GM12878 (cell line): ENCODE measurements at regions not wholly inside any gene's neighbourhood (a gene's known extent, or its start where the extent isn't known, plus 50 kb on each side); places are given as distances from the start of the nearest gene placed in this dataset.

Source experiments
- ATAC-seq: fragments of 200-7000 bp; cut with Tn5 transposase; 3 replicates; pipeline ENCODE4 v1.9.1; 2020; ENCODE audit warnings: mild to moderate bottlenecking, moderate library complexity
- BruUV-seq: library from RNA; stranded (reverse); fragments of 400-500 nt; replicated peaks from 2 replicates; lab custom pipeline; 2021; lab: Mats Ljungman, UMichigan
- CTCF ChIA-PET: fragments of 300-600 bp; sonication (Branson Sonifier 250); formaldehyde crosslinking; extraction: SDS; loops from one replicate; lab custom pipeline; 2021; ENCODE audit warnings: inconsistent platforms; lab: Yijun Ruan, JAX
- POLR2A ChIA-PET: fragments of 350-600 bp; formaldehyde crosslinking; extraction: SDS; loops from one replicate; lab custom pipeline; 2021; ENCODE audit warnings: inconsistent platforms; lab: Charles Lee
- RAD21 ChIA-PET: fragments of 300-600 bp; sonication (Branson Sonifier 250); formaldehyde crosslinking; loops from one replicate; lab custom pipeline; 2023; ENCODE audit warnings: antibody characterized with exemption; ENCODE audit not compliant: unreplicated experiment; lab: Charles Lee
- SMC1A ChIA-PET: fragments of 300-600 bp; sonication (Branson Sonifier 250); formaldehyde crosslinking; loops from one replicate; lab custom pipeline; 2023; ENCODE audit not compliant: unreplicated experiment, uncharacterized antibody; lab: Charles Lee
- DNase-seq: peaks from one replicate; pipeline ENCODE4 v3.0.0-alpha.2; 2011; ENCODE audit warnings: low read depth, low spot score
- FAIRE-seq: peaks from 3 replicates; lab custom pipeline; 2011; peaks lifted over from hg19 to GRCh38; lab: Jason Lieb, UNC
- H2AFZ ChIP-seq: 2 replicates; pipeline ENCODE4 v1.6.0; 2011; ENCODE audit warnings: low read depth, low read length, control low read depth; ENCODE audit not compliant: control insufficient read depth
- H3K27ac ChIP-seq: 2 replicates; pipeline ENCODE4 v1.5.1; 2011; ENCODE audit warnings: control low read depth; ENCODE audit not compliant: control insufficient read depth, insufficient read depth
- H3K27me3 ChIP-seq, 2 experiments: replicated peaks in 1 of 2; 2 replicates each; pipeline versions ENCODE4 v1.6.0 to v1.6.1; 2011; ENCODE audit warnings: low read length in 1 of 2; ENCODE audit not compliant: control insufficient read depth in 2 of 2, insufficient read depth in 2 of 2
- H3K36me3 ChIP-seq, 2 experiments: 2 replicates each; pipeline ENCODE4 v1.5.1; 2011; ENCODE audit warnings: low read length in 1 of 2; ENCODE audit not compliant: control insufficient read depth in 2 of 2, insufficient read depth in 2 of 2
- H3K4me1 ChIP-seq: 2 replicates; pipeline ENCODE4 v1.6.1; 2011; ENCODE audit warnings: mild to moderate bottlenecking, low read length, moderate library complexity, mixed read lengths; ENCODE audit not compliant: control insufficient read depth, insufficient read depth
- H3K4me2 ChIP-seq: 2 replicates; pipeline ENCODE4 v1.6.0; 2011; ENCODE audit warnings: control low read depth; ENCODE audit not compliant: control insufficient read depth, insufficient read depth
- H3K4me3 ChIP-seq: fragments of 200-600 bp; sonication (generic); 2 replicates; pipeline ENCODE4 v1.5.1; 2016
- H3K79me2 ChIP-seq: 2 replicates; pipeline ENCODE4 v1.6.0; 2011; ENCODE audit warnings: low read length; ENCODE audit not compliant: control insufficient read depth, insufficient read depth
- H3K9ac ChIP-seq: 2 replicates; pipeline ENCODE4 v1.8.0; 2011; ENCODE audit warnings: low read length, control low read depth, mixed read lengths; ENCODE audit not compliant: control insufficient read depth, insufficient read depth
- H3K9me3 ChIP-seq: replicated peaks from 3 replicates; pipeline ENCODE4 v1.5.1; 2011; ENCODE audit warnings: mild to moderate bottlenecking, low read length; ENCODE audit not compliant: control insufficient read depth, insufficient read depth
- H4K20me1 ChIP-seq: 2 replicates; pipeline ENCODE4 v1.6.0; 2011; ENCODE audit not compliant: control insufficient read depth, insufficient read depth
- BMI1 ChIP-seq: fragments of 450-650 bp; IDR thresholded peaks from 2 replicates; pipeline ENCODE4 v1.6.1; 2016; ENCODE audit warnings: mild to moderate bottlenecking, moderate library complexity, borderline replicate concordance
- CEBPB ChIP-seq, 2 experiments: fragments of 150-350 bp in 1 of 2; IDR thresholded peaks; 2 replicates each; pipeline ENCODE4 v1.6.1; 2012 to 2014; ENCODE audit warnings: low read depth in 2 of 2, low read length in 2 of 2, borderline replicate concordance in 1 of 2, inconsistent platforms in 1 of 2
- E2F4 ChIP-seq: IDR thresholded peaks from 2 replicates; pipeline ENCODE4 v1.6.1; 2012; ENCODE audit warnings: low read depth, low read length, improper control_type of control experiment
- EP300 ChIP-seq, 2 experiments: fragments of 150-350 bp in 1 of 2; IDR thresholded peaks; 2 replicates each; pipeline ENCODE4 v1.6.1; 2011 to 2012; ENCODE audit warnings: low read depth in 2 of 2, low read length in 2 of 2, borderline replicate concordance in 1 of 2, improper control_type of control experiment in 1 of 2, inconsistent platforms in 1 of 2; ENCODE audit not compliant: control insufficient read depth in 1 of 2
- EZH2 ChIP-seq: IDR thresholded peaks from 2 replicates; pipeline ENCODE4 v1.6.1; 2012; ENCODE audit warnings: low read depth, mild to moderate bottlenecking, control low read depth, inconsistent platforms, low read length, borderline replicate concordance; ENCODE audit not compliant: control insufficient read depth
- FOS ChIP-seq: IDR thresholded peaks from 3 replicates; pipeline ENCODE4 v1.6.1; 2011; ENCODE audit warnings: borderline replicate concordance; ENCODE audit not compliant: insufficient read length; ENCODE audit errors: extremely low read depth
- GATAD2B ChIP-seq: fragments of 450-650 bp; conservative IDR thresholded peaks from 2 replicates; pipeline ENCODE4 v1.6.1; 2017; ENCODE audit warnings: low read depth, mild to moderate bottlenecking, moderate library complexity
- HCFC1 ChIP-seq: fragments of 150-350 bp; IDR thresholded peaks from 2 replicates; pipeline ENCODE4 v1.6.1; 2014; ENCODE audit warnings: low read length
- KLF5 ChIP-seq: fragments of 450-650 bp; IDR thresholded peaks from 2 replicates; pipeline ENCODE4 v1.6.1; 2014; ENCODE audit warnings: mild to moderate bottlenecking; ENCODE audit not compliant: partially characterized antibody
- NFXL1 ChIP-seq: fragments of 450-650 bp; IDR thresholded peaks from 2 replicates; pipeline ENCODE4 v1.6.1; 2017; ENCODE audit warnings: antibody characterized with exemption, mild to moderate bottlenecking, borderline replicate concordance
- NKRF ChIP-seq: fragments of 450-650 bp; conservative IDR thresholded peaks from 2 replicates; pipeline ENCODE4 v1.6.1; 2017; ENCODE audit warnings: mild to moderate bottlenecking, moderate library complexity
- NR2C1 ChIP-seq: fragments of 450-650 bp; IDR thresholded peaks from 2 replicates; pipeline ENCODE4 v1.6.1; 2017; ENCODE audit warnings: antibody characterized with exemption, mild to moderate bottlenecking, moderate library complexity
- NR2F1 ChIP-seq: fragments of 450-650 bp; conservative IDR thresholded peaks from 2 replicates; pipeline ENCODE4 v1.6.1; 2017; ENCODE audit warnings: mild to moderate bottlenecking
- PAX8 ChIP-seq: fragments of 450-650 bp; IDR thresholded peaks from 2 replicates; pipeline ENCODE4 v1.6.1; 2017; ENCODE audit warnings: mild to moderate bottlenecking, moderate library complexity
- POU2F2 ChIP-seq: IDR thresholded peaks from 3 replicates; pipeline ENCODE4 v1.6.1; 2011; ENCODE audit warnings: low read depth, mild to moderate bottlenecking, low read length, borderline replicate concordance
- RCOR1 ChIP-seq: conservative IDR thresholded peaks from 2 replicates; pipeline ENCODE4 v1.6.1; 2012; ENCODE audit warnings: low read depth, low read length, improper control_type of control experiment
- RFX5 ChIP-seq: IDR thresholded peaks from 2 replicates; pipeline ENCODE4 v1.6.1; 2011; ENCODE audit warnings: low read depth, low read length, improper control_type of control experiment
- SMC3 ChIP-seq: IDR thresholded peaks from 2 replicates; pipeline ENCODE4 v1.6.1; 2011; ENCODE audit warnings: low read length, improper control_type of control experiment, borderline replicate concordance
- SREBF2 ChIP-seq: IDR thresholded peaks from 2 replicates; pipeline ENCODE4 v1.6.1; 2012; ENCODE audit warnings: mild to moderate bottlenecking, low read length
- TARDBP ChIP-seq: IDR thresholded peaks from 2 replicates; pipeline ENCODE4 v1.6.1; 2016; ENCODE audit warnings: borderline replicate concordance
- TBL1XR1 ChIP-seq: IDR thresholded peaks from 2 replicates; pipeline ENCODE4 v1.6.1; 2012; ENCODE audit warnings: low read depth, low read length, improper control_type of control experiment
- ZNF274 ChIP-seq: IDR thresholded peaks from one replicate; pipeline ENCODE4 v1.8.0; 2011; ENCODE audit not compliant: insufficient read length, insufficient read depth
- ZNF622 ChIP-seq: fragments of 450-650 bp; IDR thresholded peaks from 2 replicates; pipeline ENCODE4 v1.6.1; 2017; ENCODE audit warnings: mild to moderate bottlenecking, inconsistent platforms
- WGBS: methylation state at CpG from one replicate; pipeline ENCODE4 v1.1.6; 2016; ENCODE audit warnings: low lambda C conversion rate; ENCODE audit not compliant: insufficient replicate concordance, insufficient coverage; ENCODE audit errors: missing lambda C conversion rate; 5-methylcytosine and 5-hydroxymethylcytosine counted together
- in situ Hi-C: fragments of 300-500 bp; cut with MboI; formaldehyde crosslinking; loops from 9 replicates; pipeline ENCODE4 v1.14.3; 2018; ENCODE audit warnings: mixed read lengths
- intact Hi-C: fragments of 100-400 bp; cut with micrococcal nuclease; formaldehyde crosslinking; loops from one replicate; pipeline ENCODE4 v1.14.2; 2022; ENCODE audit not compliant: unreplicated experiment

GRCh38 chr22:20642668-20643179, 131.2 kb upstream of the SERPIND1 start (continued):
- TF ChIP-seq EP300 (IDR thresholded peaks at IDR 0.05; ENCODE audit: borderline replicate concordance in 1 of 2, control insufficient read depth in 1 of 2, low read depth in 2 of 2, low read length in 2 of 2) (no peak), ZNF622 (no peak), SMC3 (no peak), NKRF (no peak), ZNF274 (no peak), KLF5 (no peak)
- TF ChIP-seq, all 136 proteins: peak for 0

DNA sequence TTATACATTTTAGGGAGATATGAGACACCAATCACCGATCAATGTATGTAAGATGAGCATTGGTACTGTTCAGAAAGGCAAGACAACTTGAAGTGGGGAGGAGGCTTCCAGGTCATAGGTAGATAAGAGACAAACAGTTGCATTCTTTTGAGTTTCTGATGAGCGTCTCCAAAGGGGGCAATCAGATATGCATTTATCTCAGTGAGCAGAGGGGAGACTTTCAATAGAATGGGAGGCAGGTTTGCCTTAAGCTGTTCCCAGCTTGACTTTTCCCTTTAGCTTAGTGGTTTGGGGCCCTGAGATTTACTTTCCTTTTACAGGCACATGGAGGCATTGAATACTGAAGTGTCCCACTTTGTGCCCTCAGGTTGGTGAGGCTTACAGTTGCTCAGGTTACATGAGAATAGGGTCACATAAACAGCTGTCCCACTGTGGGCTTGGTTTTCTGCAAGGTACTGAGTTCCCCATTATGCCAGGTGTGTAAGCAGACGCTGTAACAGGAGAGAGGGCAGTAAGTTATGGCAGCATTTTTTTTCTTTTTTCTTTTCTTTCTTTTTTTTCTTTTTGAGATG, 129.8 kb upstream of the SERPIND1 start:
- no peak overlapping the region for H3K27ac ChIP-seq
- WGBS = 43% methylated on average over 3 of the region's 3 CpGs
- no peaks in the 10 kb centered on the region for H3K27me3 ChIP-seq
- CTCF ChIA-PET = no interaction called here
- no peaks in the 10 kb centered on the region for H3K36me3 ChIP-seq
- intact Hi-C loops = no loop called here
- H4K20me1 ChIP-seq = no peaks in the 10 kb centered on the region
- BruUV-seq = no TSS peak
- H3K79me2 ChIP-seq = no peaks in the 10 kb centered on the region
- DNase-seq = no peak
- no peak for ATAC-seq
- H3K4me3 ChIP-seq = no peak overlapping the region
- no peaks in the 10 kb centered on the region for H3K4me1 ChIP-seq
- in situ Hi-C loops = no loop called here
- H3K4me2 ChIP-seq = no peak overlapping the region
- RAD21 ChIA-PET = no interaction called here
- no peak overlapping the region for H3K9ac ChIP-seq
- SMC1A ChIA-PET = no interaction called here
- POLR2A ChIA-PET = no interaction called here
- 0 out of 3 replicates have a peak, but pooled peaks cover 2% of the 10 kb centered on the region for H3K9me3 ChIP-seq
- no peak overlapping the region for H2AFZ ChIP-seq
- TF ChIP-seq GATAD2B = no peak
- TF ChIP-seq FOS = no peak
- TF ChIP-seq E2F4 = no peak
- TF ChIP-seq EZH2 = no peak
- TF ChIP-seq NR2C1 = no peak
- no peak for TF ChIP-seq RFX5
- no peak for TF ChIP-seq CEBPB (IDR thresholded peaks at IDR 0.05; ENCODE audit: borderline replicate concordance in 1 of 2, low read depth in 2 of 2, low read length in 2 of 2)
- TF ChIP-seq NFXL1 = no peak
- no peak for TF ChIP-seq PAX8
- no peak for TF ChIP-seq NR2F1
- no peak for TF ChIP-seq POU2F2
- no peak for TF ChIP-seq SREBF2
- no peak for TF ChIP-seq RCOR1
- TF ChIP-seq HCFC1 = no peak
- TF ChIP-seq TARDBP = no peak
- no peak for TF ChIP-seq BMI1
- TF ChIP-seq TBL1XR1 = no peak
- TF ChIP-seq, all 136 proteins: peak for 0
- no peak for FAIRE-seq
